GM12875 (cell line): ENCODE measurements at regions not wholly inside any gene's neighbourhood (a gene's known extent, or its start where the extent isn't known, plus 50 kb on each side); places are given as distances from the start of the nearest gene placed in this dataset.

Experiments
- H3K4me3 ChIP-seq: one replicate; pipeline ENCODE4 v1.5.1; 2011; ENCODE audit warnings: low read depth, low read length, control low read depth
- CTCF ChIP-seq: IDR thresholded peaks from 2 replicates; pipeline ENCODE4 v1.5.1; 2011; ENCODE audit warnings: low read depth, mild to moderate bottlenecking, control low read depth, inconsistent platforms, low read length, moderate library complexity, borderline replicate concordance; ENCODE audit not compliant: insufficient read depth

GRCh38 chr13:106721599-106721998 is 153.7 kb upstream of the ARGLU1 start:
- TF ChIP-seq CTCF: no peak
- no peak overlapping the region for H3K4me3 ChIP-seq

GRCh38 chr13:106714271-106714982 is 146.5 kb upstream of the ARGLU1 start:
- no peak for TF ChIP-seq CTCF

GRCh38 chr13:106712381-106712780 is 144.4 kb upstream of the ARGLU1 start:
- no peak overlapping the region for H3K4me3 ChIP-seq
- no peak for TF ChIP-seq CTCF

More at GRCh38 chr13:106714271-106714982, 146.5 kb upstream of the ARGLU1 start:
- no peak overlapping the region for H3K4me3 ChIP-seq

GRCh38 chr13:106710266-106710665 is 142.3 kb upstream of the ARGLU1 start:
- no peak for TF ChIP-seq CTCF
- no peak overlapping the region for H3K4me3 ChIP-seq

GRCh38 chr13:106709522-106709921 is 141.6 kb upstream of the ARGLU1 start:
- no peak for TF ChIP-seq CTCF
- no peak overlapping the region for H3K4me3 ChIP-seq

- H3K4me3 ChIP-seq: no peak overlapping the region
- TF ChIP-seq CTCF: no peak
Measured at GRCh38 chr13:106702505-106702904, 134.6 kb upstream of the ARGLU1 start.

GRCh38 chr13:106701771-106702341 is 133.9 kb upstream of the ARGLU1 start:
- no peak for TF ChIP-seq CTCF
- H3K4me3 ChIP-seq: no peak overlapping the region
